ENCODE measurements at regions not wholly inside any gene's neighbourhood (a gene's known extent, or its start where the extent isn't known, plus 50 kb on each side); places are given as distances from the start of the nearest gene placed in this dataset.

GRCh38 chr17:45675892-45676291, 108.2 kb upstream of the CRHR1 start:
- Histone ChIP-seq H3K9me3 (peaks cover 0 to 34% (median 0%) of the 10 kb centered on the region in 11 donors), H3K27me3 (peaks cover 0 to 23% (median 5%) of the 10 kb centered on the region in 7 donors), H3K4me1 (no peaks in the 10 kb centered on the region), H3K27ac (no peak overlapping the region), H3K36me3 (no peaks in the 10 kb centered on the region), H3K4me3 (no peak overlapping the region)
- ATAC-seq (no peak), DNase-seq (no peak)
- WGBS, 2 donors: 76% methylated on average over 3 of the region's 3 CpGs
- TF ChIP-seq CTCF (IDR thresholded peaks at IDR 0.05): no peak
- intact Hi-C loops (cut with DNase I): no loop called here

- DNase-seq (no peak), ATAC-seq (no peak)
- no peak for TF ChIP-seq CTCF (IDR thresholded peaks at IDR 0.05)
- intact Hi-C loops (cut with DNase I): no loop called here
- Histone ChIP-seq H3K27me3 (peaks cover 0 to 30% (median 5%) of the 10 kb centered on the region in 7 donors), H3K4me3 (no peak overlapping the region), H3K4me1 (no peaks in the 10 kb centered on the region), H3K9me3 (peaks cover 0 to 34% (median 0%) of the 10 kb centered on the region in 11 donors), H3K27ac (no peak overlapping the region), H3K36me3 (no peaks in the 10 kb centered on the region)
- 77 to 83% methylated on average over 6 of the region's 6 CpGs for WGBS, 2 donors
Measured at GRCh38 chr17:45676695-45677094, 107.4 kb upstream of the CRHR1 start.

DNA sequence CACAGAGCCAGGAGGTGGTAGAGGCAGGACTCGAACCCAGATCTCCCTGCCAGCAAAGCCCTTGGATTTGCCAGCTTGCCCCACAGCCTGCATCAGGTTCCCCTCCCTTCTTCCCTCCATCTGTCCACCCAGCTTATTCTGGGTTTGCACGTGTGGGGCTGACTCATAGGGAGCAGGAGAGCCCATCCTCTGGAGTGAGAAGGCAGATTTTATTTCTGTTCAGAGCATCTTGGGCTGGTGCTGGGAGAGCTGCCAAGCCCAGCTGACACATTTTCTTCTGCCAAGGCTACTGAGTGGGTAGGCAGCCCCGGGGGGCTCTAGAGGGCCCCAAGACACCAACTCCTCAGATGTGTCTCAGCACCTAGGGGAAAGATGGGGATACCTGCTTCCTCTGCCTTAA, 106.3 kb upstream of the CRHR1 start:
- ATAC-seq (no peak), DNase-seq (no peak)
- TF ChIP-seq CTCF (IDR thresholded peaks at IDR 0.05): no peak
- Histone ChIP-seq H3K9me3 (peaks cover 0 to 34% (median 0%) of the 10 kb centered on the region in 11 donors), H3K27ac (no peak overlapping the region), H3K36me3 (no peaks in the 10 kb centered on the region), H3K4me1 (no peaks in the 10 kb centered on the region), H3K4me3 (no peak overlapping the region), H3K27me3 (peaks cover 0 to 31% (median 11%) of the 10 kb centered on the region in 7 donors)
- intact Hi-C loops (cut with DNase I): no loop called here
- 47 to 52% methylated on average over 3 of the region's 3 CpGs for WGBS, 2 donors

DNA sequence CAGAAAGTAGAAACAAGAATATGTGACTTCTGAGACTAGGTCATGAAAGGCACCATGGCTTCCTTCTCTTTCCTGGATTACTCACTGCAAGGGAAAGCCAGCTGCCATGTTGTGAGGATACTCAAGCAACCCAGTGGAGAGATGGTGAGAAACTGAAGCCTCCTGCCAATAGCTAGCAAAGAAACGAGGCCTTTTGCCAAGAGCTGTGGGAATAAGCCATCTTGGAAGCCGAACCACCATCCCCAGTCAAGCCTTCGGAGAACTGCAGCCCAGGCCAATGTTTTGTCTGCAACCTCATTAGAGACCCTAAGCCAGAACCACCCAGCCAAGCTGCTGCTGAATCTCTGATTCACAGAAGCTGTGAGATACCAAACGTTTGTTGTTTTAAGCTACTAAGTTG, 104.7 kb upstream of the CRHR1 start:
- H3K27ac ChIP-seq: no peak overlapping the region
- H3K27me3 ChIP-seq: peaks cover 0 to 31% (median 11%) of the 10 kb centered on the region in 7 donors
- ATAC-seq (no peak), DNase-seq (no peak)
- H3K4me1 ChIP-seq: no peaks in the 10 kb centered on the region
- 74 to 81% methylated on average over 4 of the region's 4 CpGs for WGBS, 2 donors
- no peaks in the 10 kb centered on the region for H3K36me3 ChIP-seq
- TF ChIP-seq CTCF (IDR thresholded peaks at IDR 0.05): no peak
- intact Hi-C loops (cut with DNase I): no loop called here
- H3K4me3 ChIP-seq: no peak overlapping the region
- H3K9me3 ChIP-seq: peaks cover 0 to 23% (median 0%) of the 10 kb centered on the region in 11 donors

Measured in heart right ventricle (tissue), 16 donors.